ENCODE measurements at regions not wholly inside any gene's neighbourhood (a gene's known extent, or its start where the extent isn't known, plus 50 kb on each side); places are given as distances from the start of the nearest gene placed in this dataset.

DNA sequence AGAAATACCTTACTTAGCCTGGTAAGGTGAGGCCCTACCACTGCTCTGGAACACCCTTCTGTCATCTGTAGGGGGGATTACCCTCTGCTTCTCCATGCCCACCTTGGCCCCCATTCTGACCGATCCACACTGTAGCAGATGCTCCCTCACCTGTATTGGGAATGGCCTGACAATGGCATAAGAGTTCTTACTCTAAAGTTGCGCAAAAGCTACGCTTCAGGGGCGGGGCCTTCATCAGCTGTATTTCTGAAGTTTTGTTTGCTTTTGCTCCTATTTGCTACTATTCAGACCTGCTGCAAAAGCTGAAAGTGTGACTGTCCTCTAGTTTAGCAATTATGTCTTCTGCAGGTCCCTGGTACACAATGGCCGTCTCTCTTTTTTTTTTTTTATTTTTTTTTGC, 252.6 kb downstream of the TLE3 start:
- Histone ChIP-seq H3K4me3 (ENCODE audit: insufficient read depth, low read depth, low read length) (no peak overlapping the region), H3K4ac (ENCODE audit: low read depth, low read length) (no peak overlapping the region), H4K8ac (ENCODE audit: low read depth in 2 of 2, low read length in 2 of 2) (no peak overlapping the region), H3K36me3 (ENCODE audit: control insufficient read depth, insufficient read depth, low read length) (no peaks in the 10 kb centered on the region), H3K9me1 (ENCODE audit: insufficient read depth, low read length) (no peaks in the 10 kb centered on the region), H2BK20ac (ENCODE audit: low read depth, low read length) (no peak overlapping the region), H4K5ac (ENCODE audit: low read depth, low read length) (no peak overlapping the region), H3K14ac (replicated peaks; ENCODE audit: low read depth, low read length) (no peak overlapping the region), H3K27ac (ENCODE audit: insufficient read depth, low read length) (no peak overlapping the region), H2BK15ac (ENCODE audit: low read depth, low read length) (no peak overlapping the region), H4K20me1 (ENCODE audit: insufficient read depth, low read length) (no peaks in the 10 kb centered on the region), H3K79me1 (ENCODE audit: low read depth in 1 of 2, low read length in 2 of 2) (no peaks in the 10 kb centered on the region), H3K9ac (ENCODE audit: low read depth, low read length) (no peak overlapping the region), H3K4me1 (ENCODE audit: control insufficient read depth, insufficient read depth, low read length) (no peaks in the 10 kb centered on the region), H3K23ac (ENCODE audit: low read depth, low read length) (no peak overlapping the region), H2AK9ac (replicated peaks; ENCODE audit: low read depth, low read length, poor library complexity) (no peak overlapping the region), H3K4me2 (ENCODE audit: low read depth, low read length) (no peak overlapping the region), H3K9me3 (ENCODE audit: control insufficient read depth, insufficient read depth, low read length) (peaks cover under 1% of the 10 kb centered on the region), H2BK120ac (ENCODE audit: low read depth, low read length) (no peak overlapping the region), H3K27me3 (ENCODE audit: control insufficient read depth, insufficient read depth, low read length) (peaks cover 14% of the 10 kb centered on the region), H2BK5ac (ENCODE audit: low read depth, low read length, poor library complexity, severe bottlenecking) (no peak overlapping the region), H3K18ac (ENCODE audit: low read depth, low read length) (no peak overlapping the region), H4K91ac (ENCODE audit: insufficient read depth, low read depth, low read length) (no peak overlapping the region), H2AFZ (replicated peaks; ENCODE audit: low read length, poor library complexity) (no peak overlapping the region), H3K56ac (ENCODE audit: extremely low read depth, insufficient read depth, low read length) (no peak overlapping the region), H2AK5ac (ENCODE audit: low read depth, low read length) (no peak overlapping the region)
- ChIA-PET POLR2A (ENCODE audit: unreplicated experiment) (interaction anchor here (0.7 kb wide), 1 partner anchor 75 kb away, joined by 8 read pairs; no protein-coding TSS in a partner anchor), CTCF (interaction anchor here (0.5 kb wide), 1 partner anchor 39 kb away, joined by 3 read pairs; no protein-coding TSS in a partner anchor)
- BruUV-seq (replicated peaks) = no TSS peak
- 95% methylated on average over 3 of the region's 5 CpGs; no CpG with 5 or more reads in 1 of the 2 experiments for WGBS, 2 experiments (ENCODE audit: extremely low coverage in 2 of 2, insufficient read length in 1 of 2)
- intact Hi-C loops (cut with micrococcal nuclease) = no loop called here
- no peak for DNase-seq
- ATAC-seq (ENCODE audit: low read depth) = no peak
- in situ Hi-C loops (cut with MboI; ENCODE audit: low sequenced_read_pairs) = no loop called here
- no peak for TF ChIP-seq CEBPB (IDR thresholded peaks at IDR 0.05; ENCODE audit: low read depth, low read length)
- no peak for TF ChIP-seq MAFK (IDR thresholded peaks at IDR 0.05; ENCODE audit: low read depth, low read length)
- TF ChIP-seq RFX5 (IDR thresholded peaks at IDR 0.05; ENCODE audit: low read depth, low read length) = no peak
- no peak for TF ChIP-seq MXI1 (IDR thresholded peaks at IDR 0.05; ENCODE audit: borderline replicate concordance, low read depth, low read length)
- no peak for TF ChIP-seq POLR2A (IDR thresholded peaks at IDR 0.05; ENCODE audit: low read depth, low read length)
- TF ChIP-seq NFE2L2 (IDR thresholded peaks at IDR 0.05; ENCODE audit: low read depth, low read length) = no peak
- no peak for TF ChIP-seq FOS (IDR thresholded peaks at IDR 0.05; ENCODE audit: low read depth, low read length)
- TF ChIP-seq SMC3 (IDR thresholded peaks at IDR 0.05; ENCODE audit: low read depth, low read length) = no peak
- TF ChIP-seq CHD1 (IDR thresholded peaks at IDR 0.05; ENCODE audit: low read depth, low read length) = no peak
- TF ChIP-seq, protein P1, sequence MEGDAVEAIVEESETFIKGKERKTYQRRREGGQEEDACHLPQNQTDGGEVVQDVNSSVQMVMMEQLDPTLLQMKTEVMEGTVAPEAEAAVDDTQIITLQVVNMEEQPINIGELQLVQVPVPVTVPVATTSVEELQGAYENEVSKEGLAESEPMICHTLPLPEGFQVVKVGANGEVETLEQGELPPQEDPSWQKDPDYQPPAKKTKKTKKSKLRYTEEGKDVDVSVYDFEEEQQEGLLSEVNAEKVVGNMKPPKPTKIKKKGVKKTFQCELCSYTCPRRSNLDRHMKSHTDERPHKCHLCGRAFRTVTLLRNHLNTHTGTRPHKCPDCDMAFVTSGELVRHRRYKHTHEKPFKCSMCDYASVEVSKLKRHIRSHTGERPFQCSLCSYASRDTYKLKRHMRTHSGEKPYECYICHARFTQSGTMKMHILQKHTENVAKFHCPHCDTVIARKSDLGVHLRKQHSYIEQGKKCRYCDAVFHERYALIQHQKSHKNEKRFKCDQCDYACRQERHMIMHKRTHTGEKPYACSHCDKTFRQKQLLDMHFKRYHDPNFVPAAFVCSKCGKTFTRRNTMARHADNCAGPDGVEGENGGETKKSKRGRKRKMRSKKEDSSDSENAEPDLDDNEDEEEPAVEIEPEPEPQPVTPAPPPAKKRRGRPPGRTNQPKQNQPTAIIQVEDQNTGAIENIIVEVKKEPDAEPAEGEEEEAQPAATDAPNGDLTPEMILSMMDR (conservative IDR thresholded peaks at IDR 0.05; ENCODE audit: low read depth, low read length) = no peak
- no peak for TF ChIP-seq RAD21 (IDR thresholded peaks at IDR 0.05; ENCODE audit: low read length)
- no peak for TF ChIP-seq RCOR1 (IDR thresholded peaks at IDR 0.05; ENCODE audit: insufficient replicate concordance, low read length)
- TF ChIP-seq, protein P2, sequence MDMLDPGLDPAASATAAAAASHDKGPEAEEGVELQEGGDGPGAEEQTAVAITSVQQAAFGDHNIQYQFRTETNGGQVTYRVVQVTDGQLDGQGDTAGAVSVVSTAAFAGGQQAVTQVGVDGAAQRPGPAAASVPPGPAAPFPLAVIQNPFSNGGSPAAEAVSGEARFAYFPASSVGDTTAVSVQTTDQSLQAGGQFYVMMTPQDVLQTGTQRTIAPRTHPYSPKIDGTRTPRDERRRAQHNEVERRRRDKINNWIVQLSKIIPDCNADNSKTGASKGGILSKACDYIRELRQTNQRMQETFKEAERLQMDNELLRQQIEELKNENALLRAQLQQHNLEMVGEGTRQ (IDR thresholded peaks at IDR 0.05; ENCODE audit: low read depth, low read length) = no peak
- no peak for TF ChIP-seq BHLHE40 (IDR thresholded peaks at IDR 0.05; ENCODE audit: low read depth, low read length)
- TF ChIP-seq, protein P3, sequence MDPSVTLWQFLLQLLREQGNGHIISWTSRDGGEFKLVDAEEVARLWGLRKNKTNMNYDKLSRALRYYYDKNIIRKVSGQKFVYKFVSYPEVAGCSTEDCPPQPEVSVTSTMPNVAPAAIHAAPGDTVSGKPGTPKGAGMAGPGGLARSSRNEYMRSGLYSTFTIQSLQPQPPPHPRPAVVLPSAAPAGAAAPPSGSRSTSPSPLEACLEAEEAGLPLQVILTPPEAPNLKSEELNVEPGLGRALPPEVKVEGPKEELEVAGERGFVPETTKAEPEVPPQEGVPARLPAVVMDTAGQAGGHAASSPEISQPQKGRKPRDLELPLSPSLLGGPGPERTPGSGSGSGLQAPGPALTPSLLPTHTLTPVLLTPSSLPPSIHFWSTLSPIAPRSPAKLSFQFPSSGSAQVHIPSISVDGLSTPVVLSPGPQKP (IDR thresholded peaks at IDR 0.05; ENCODE audit: borderline replicate concordance, low read depth, low read length) = no peak
- no peak for TF ChIP-seq MAZ (IDR thresholded peaks at IDR 0.05; ENCODE audit: borderline replicate concordance, low read depth, low read length)
- dilution Hi-C loops (cut with HindIII; ENCODE audit: low sequenced_read_pairs, unreplicated experiment) = no loop called here
